ENCODE measurements at regions not wholly inside any gene's neighbourhood (a gene's known extent, or its start where the extent isn't known, plus 50 kb on each side); places are given as distances from the start of the nearest gene placed in this dataset.

DNA sequence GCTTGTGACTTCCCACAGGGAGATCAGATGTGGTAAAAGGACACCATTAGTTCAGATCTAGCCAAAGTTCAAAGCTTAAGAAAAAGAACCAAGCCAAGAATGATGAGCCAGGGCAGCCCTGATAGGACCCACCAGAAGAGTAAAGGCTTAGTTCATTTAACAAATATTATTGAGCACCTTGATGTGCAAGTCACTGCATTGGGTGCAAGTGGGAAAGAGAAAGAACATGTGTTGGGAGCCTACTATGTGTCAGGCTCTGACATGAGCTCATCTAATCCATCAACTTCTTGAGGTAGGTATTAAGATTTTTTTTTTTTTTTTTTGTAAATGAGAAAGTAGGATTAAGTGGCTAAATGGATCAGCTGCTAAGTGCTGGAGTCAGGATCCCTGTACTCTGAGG is 53.4 kb upstream of the PIAS1 start (continued):
- TF ChIP-seq, protein P1, sequence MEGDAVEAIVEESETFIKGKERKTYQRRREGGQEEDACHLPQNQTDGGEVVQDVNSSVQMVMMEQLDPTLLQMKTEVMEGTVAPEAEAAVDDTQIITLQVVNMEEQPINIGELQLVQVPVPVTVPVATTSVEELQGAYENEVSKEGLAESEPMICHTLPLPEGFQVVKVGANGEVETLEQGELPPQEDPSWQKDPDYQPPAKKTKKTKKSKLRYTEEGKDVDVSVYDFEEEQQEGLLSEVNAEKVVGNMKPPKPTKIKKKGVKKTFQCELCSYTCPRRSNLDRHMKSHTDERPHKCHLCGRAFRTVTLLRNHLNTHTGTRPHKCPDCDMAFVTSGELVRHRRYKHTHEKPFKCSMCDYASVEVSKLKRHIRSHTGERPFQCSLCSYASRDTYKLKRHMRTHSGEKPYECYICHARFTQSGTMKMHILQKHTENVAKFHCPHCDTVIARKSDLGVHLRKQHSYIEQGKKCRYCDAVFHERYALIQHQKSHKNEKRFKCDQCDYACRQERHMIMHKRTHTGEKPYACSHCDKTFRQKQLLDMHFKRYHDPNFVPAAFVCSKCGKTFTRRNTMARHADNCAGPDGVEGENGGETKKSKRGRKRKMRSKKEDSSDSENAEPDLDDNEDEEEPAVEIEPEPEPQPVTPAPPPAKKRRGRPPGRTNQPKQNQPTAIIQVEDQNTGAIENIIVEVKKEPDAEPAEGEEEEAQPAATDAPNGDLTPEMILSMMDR (IDR thresholded peaks at IDR 0.05 in 2 of 3, conservative IDR thresholded peaks at IDR 0.05 in 1 of 3; ENCODE audit: borderline replicate concordance in 1 of 3, insufficient read depth in 1 of 3, low read depth in 2 of 3, low read length in 2 of 3) = no peak
- TF ChIP-seq POLR2AphosphoS5 (IDR thresholded peaks at IDR 0.05; ENCODE audit: low read depth, low read length) = no peak
- no peak for TF ChIP-seq SRF (IDR thresholded peaks at IDR 0.05; ENCODE audit: low read depth)
- no peak for TF ChIP-seq MAX (IDR thresholded peaks at IDR 0.05)
- no peak for TF ChIP-seq POLR2A (IDR thresholded peaks at IDR 0.05; ENCODE audit: borderline replicate concordance, extremely low read depth, insufficient read depth, insufficient read length)
- TF ChIP-seq ZFX (IDR thresholded peaks at IDR 0.05) = no peak
- no peak for TF ChIP-seq ZBTB33 (IDR thresholded peaks at IDR 0.05; ENCODE audit: extremely low read depth, insufficient replicate concordance, low read length)
- no peak for TF ChIP-seq JUND (IDR thresholded peaks at IDR 0.05)

DNA sequence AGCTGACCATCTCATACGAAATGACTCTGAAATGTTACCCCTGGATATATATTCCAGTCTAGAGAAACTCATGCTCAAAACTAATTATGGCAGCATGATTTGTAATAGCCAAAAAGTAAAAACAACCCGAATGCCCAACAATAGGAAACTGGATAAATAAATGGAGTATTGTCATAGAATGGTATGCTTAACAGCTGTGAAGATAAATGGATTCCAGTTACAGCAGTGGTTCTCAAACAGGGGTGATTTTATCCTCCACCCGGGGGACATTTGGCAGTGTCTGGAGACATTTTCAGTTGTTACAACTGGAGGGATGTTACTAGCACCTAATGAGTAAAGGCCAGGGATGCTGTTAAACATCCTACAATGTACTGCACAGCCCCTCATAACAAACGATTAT is 52.3 kb upstream of the PIAS1 start:
- ATAC-seq = no peak
- ChIA-PET RAD21 (ENCODE audit: low non-redundant PET in 1 of 2, low total read pairs in 2 of 2, uncharacterized antibody in 2 of 2, unreplicated experiment in 2 of 2) (no interaction called here), POLR2A (no interaction called here), CTCF (no interaction called here)
- Histone ChIP-seq H3K4me1 (ENCODE audit: control insufficient read depth in 1 of 2, insufficient read depth in 2 of 2, low read length in 2 of 2) (peaks cover 0 to 13% of the 10 kb centered on the region in 2 experiments), H2AFZ (ENCODE audit: low read depth, low read length, poor library complexity, severe bottlenecking) (no peak overlapping the region), H3K36me3 (ENCODE audit: control insufficient read depth in 1 of 2, insufficient read depth in 2 of 2, low read length in 2 of 2) (no peaks in the 10 kb centered on the region), H3K9me3 (ENCODE audit: control insufficient read depth in 1 of 2, insufficient read depth in 1 of 2, low read depth in 1 of 2, low read length in 2 of 2) (no peaks in the 10 kb centered on the region), H3K27ac (ENCODE audit: low read depth, low read length) (no peak overlapping the region), H3K4me3 (replicated peaks in 1 of 2; ENCODE audit: low read depth in 1 of 2, low read length in 2 of 2) (no peak overlapping the region), H4K20me1 (ENCODE audit: insufficient read depth) (no peaks in the 10 kb centered on the region), H3K4me2 (ENCODE audit: low read length) (no peak overlapping the region), H3K79me2 (ENCODE audit: insufficient read depth, low read length) (no peaks in the 10 kb centered on the region), H3K27me3 (ENCODE audit: insufficient read depth, low read length) (no peaks in the 10 kb centered on the region), H3K9ac (ENCODE audit: low read length) (no peak overlapping the region), H3K9me2 (ENCODE audit: insufficient read depth) (no peaks in the 10 kb centered on the region)
- BruUV-seq (replicated peaks) = no TSS peak
- no peak for DNase-seq (ENCODE audit: low read depth, low spot score)
- intact Hi-C loops (cut with micrococcal nuclease) = no loop called here
- no peak for TF ChIP-seq ATF3 (IDR thresholded peaks at IDR 0.05)
- TF ChIP-seq FOSL1 (IDR thresholded peaks at IDR 0.05; ENCODE audit: low read depth) = no peak
- TF ChIP-seq ELF1 (IDR thresholded peaks at IDR 0.05; ENCODE audit: borderline replicate concordance, low read depth) = no peak
- no peak for TF ChIP-seq SIN3A (IDR thresholded peaks at IDR 0.05; ENCODE audit: low read depth)
- TF ChIP-seq, protein P1 (IDR thresholded peaks at IDR 0.05 in 2 of 3, conservative IDR thresholded peaks at IDR 0.05 in 1 of 3; ENCODE audit: borderline replicate concordance in 1 of 3, insufficient read depth in 1 of 3, low read depth in 2 of 3, low read length in 2 of 3) = no peak
- no peak for TF ChIP-seq EZH2phosphoT487 (IDR thresholded peaks at IDR 0.05; ENCODE audit: borderline replicate concordance)
- TF ChIP-seq TCF7L2 (IDR thresholded peaks at IDR 0.05; ENCODE audit: borderline replicate concordance, extremely low read depth, insufficient read depth, insufficient read length) = no peak
- no peak for TF ChIP-seq REST (IDR thresholded peaks at IDR 0.05; ENCODE audit: low read depth)
- TF ChIP-seq EGR1 (IDR thresholded peaks at IDR 0.05; ENCODE audit: low read depth) = no peak
- TF ChIP-seq JUND (IDR thresholded peaks at IDR 0.05) = no peak

Data from HCT116 (cell line).